Astrocyte (in vitro differentiated cells and primary cell): ENCODE measurements at regions not wholly inside any gene's neighbourhood (a gene's known extent, or its start where the extent isn't known, plus 50 kb on each side); places are given as distances from the start of the nearest gene placed in this dataset.

Experiments
- DNase-seq: peaks from one replicate; pipeline ENCODE4 v3.0.0-alpha.2; 2010; ENCODE audit warnings: low read depth
- FAIRE-seq: peaks from 2 replicates; lab custom pipeline; 2011; peaks lifted over from hg19 to GRCh38; lab: Jason Lieb, UNC
- H2AFZ ChIP-seq: 2 replicates; pipeline ENCODE4 v1.6.0; 2012; ENCODE audit warnings: low read depth, low read length, inconsistent platforms
- H3K27ac ChIP-seq: 2 replicates; pipeline ENCODE4 v1.5.1; 2011; ENCODE audit warnings: low read depth, low read length, inconsistent platforms
- H3K27me3 ChIP-seq: 2 replicates; pipeline ENCODE4 v1.6.0; 2011; ENCODE audit warnings: low read length, inconsistent platforms; ENCODE audit not compliant: insufficient read depth
- H3K36me3 ChIP-seq: 2 replicates; pipeline ENCODE4 v1.5.1; 2011; ENCODE audit warnings: low read length, inconsistent platforms; ENCODE audit not compliant: insufficient read depth
- H3K4me1 ChIP-seq: 2 replicates; pipeline ENCODE4 v1.5.1; 2011; ENCODE audit warnings: low read length, inconsistent platforms; ENCODE audit not compliant: insufficient read depth
- H3K4me2 ChIP-seq: 2 replicates; pipeline ENCODE4 v1.6.0; 2012; ENCODE audit warnings: low read length, inconsistent platforms
- H3K4me3 ChIP-seq: 2 replicates; pipeline ENCODE4 v1.5.1; 2011; ENCODE audit warnings: low read depth, mild to moderate bottlenecking, low read length, inconsistent platforms; ENCODE audit not compliant: insufficient read depth
- H3K79me2 ChIP-seq: 2 replicates; pipeline ENCODE4 v1.6.0; 2012; ENCODE audit warnings: mild to moderate bottlenecking, low read length, inconsistent platforms; ENCODE audit not compliant: insufficient read depth
- H3K9ac ChIP-seq: 2 replicates; pipeline ENCODE4 v1.6.0; 2012; ENCODE audit warnings: mild to moderate bottlenecking, low read length, inconsistent platforms
- H3K9me3 ChIP-seq: 2 replicates; pipeline ENCODE4 v1.5.1; 2012; ENCODE audit warnings: low read depth, mild to moderate bottlenecking, low read length, inconsistent platforms; ENCODE audit not compliant: insufficient read depth
- H4K20me1 ChIP-seq: 2 replicates; pipeline ENCODE4 v1.6.0; 2012; ENCODE audit warnings: low read length, inconsistent platforms; ENCODE audit not compliant: insufficient read depth
- H3K27ac Mint-ChIP-seq: one replicate; pipeline ENCODE4 v1.8.0; 2021; ENCODE audit warnings: mild to moderate bottlenecking, mixed read lengths; ENCODE audit not compliant: unreplicated experiment
- H3K27me3 Mint-ChIP-seq: one replicate; pipeline ENCODE4 v1.8.0; 2021; ENCODE audit warnings: low read depth, mixed read lengths; ENCODE audit not compliant: unreplicated experiment
- H3K36me3 Mint-ChIP-seq: one replicate; pipeline ENCODE4 v1.8.0; 2021; ENCODE audit warnings: low read depth, mixed read lengths; ENCODE audit not compliant: unreplicated experiment
- H3K4me1 Mint-ChIP-seq: one replicate; pipeline ENCODE4 v1.8.0; 2021; ENCODE audit warnings: low read depth, mixed read lengths; ENCODE audit not compliant: unreplicated experiment
- H3K4me3 Mint-ChIP-seq: one replicate; pipeline ENCODE4 v1.8.0; 2021; ENCODE audit warnings: mild to moderate bottlenecking, moderate library complexity, mixed read lengths; ENCODE audit not compliant: unreplicated experiment
- H3K9me3 Mint-ChIP-seq: one replicate; pipeline ENCODE4 v1.8.0; 2021; ENCODE audit warnings: mild to moderate bottlenecking, mixed read lengths; ENCODE audit not compliant: unreplicated experiment
- CTCF ChIP-seq: IDR thresholded peaks from 2 replicates; pipeline ENCODE4 v1.5.1; 2011; ENCODE audit warnings: low read depth, mild to moderate bottlenecking, inconsistent platforms, low read length, moderate library complexity; ENCODE audit not compliant: insufficient read depth
- EZH2 ChIP-seq: IDR thresholded peaks from 2 replicates; pipeline ENCODE4 v1.6.1; 2012; ENCODE audit warnings: mild to moderate bottlenecking, low read length, inconsistent platforms; ENCODE audit not compliant: insufficient read depth

- no peaks in the 10 kb centered on the region for H3K36me3 ChIP-seq
- Mint-ChIP-seq H3K27ac (no peak overlapping the region), H3K27me3 (peaks cover 54% of the 10 kb centered on the region), H3K9me3 (peaks cover 30% of the 10 kb centered on the region), H3K36me3 (no peaks in the 10 kb centered on the region), H3K4me3 (no peak overlapping the region), H3K4me1 (peaks cover 3% of the 10 kb centered on the region)
- peaks cover 5% of the 10 kb centered on the region for H3K9me3 ChIP-seq
- H3K27ac ChIP-seq, result no peak overlapping the region
- TF ChIP-seq CTCF (no peak), EZH2 (no peak)
- H3K9ac ChIP-seq, result no peak overlapping the region
- no peaks in the 10 kb centered on the region for H3K4me1 ChIP-seq
- H3K4me3 ChIP-seq, result no peak overlapping the region
- H3K27me3 ChIP-seq, result no peaks in the 10 kb centered on the region
- no peak overlapping the region for H2AFZ ChIP-seq
- no peaks in the 10 kb centered on the region for H4K20me1 ChIP-seq
- peak overlapping the region; percentile 15 for H3K4me2 ChIP-seq
- no peak for FAIRE-seq
- no peak for DNase-seq
- H3K79me2 ChIP-seq, result no peaks in the 10 kb centered on the region
Observed at GRCh38 chr2:71888751-71889445, 258.8 kb downstream of the CYP26B1 start.

GRCh38 chr2:71887196-71887595, 260.5 kb downstream of the CYP26B1 start:
- Histone ChIP-seq H3K9me3 (peaks cover 5% of the 10 kb centered on the region), H3K4me1 (peaks cover 12% of the 10 kb centered on the region), H3K79me2 (no peaks in the 10 kb centered on the region), H3K27ac (no peak overlapping the region), H4K20me1 (no peaks in the 10 kb centered on the region), H3K9ac (no peak overlapping the region), H3K4me3 (no peak overlapping the region), H2AFZ (no peak overlapping the region), H3K36me3 (no peaks in the 10 kb centered on the region), H3K27me3 (no peaks in the 10 kb centered on the region), H3K4me2 (no peak overlapping the region)
- FAIRE-seq (no peak), DNase-seq (no peak)
- TF ChIP-seq CTCF, result no peak
- no peak for TF ChIP-seq EZH2
- peaks cover 2% of the 10 kb centered on the region for H3K36me3 Mint-ChIP-seq
- H3K27me3 Mint-ChIP-seq, result peaks cover 48% of the 10 kb centered on the region
- peaks cover 15% of the 10 kb centered on the region for H3K4me1 Mint-ChIP-seq
- no peak overlapping the region for H3K4me3 Mint-ChIP-seq
- H3K27ac Mint-ChIP-seq, result no peak overlapping the region
- H3K9me3 Mint-ChIP-seq, result peaks cover 34% of the 10 kb centered on the region

GRCh38 chr2:71886241-71886640, 261.4 kb downstream of the CYP26B1 start:
- no peaks in the 10 kb centered on the region for H3K36me3 ChIP-seq
- FAIRE-seq, result no peak
- peaks cover 5% of the 10 kb centered on the region for H3K9me3 ChIP-seq
- peak; percentile 54 for DNase-seq
- no peaks in the 10 kb centered on the region for H4K20me1 ChIP-seq
- TF ChIP-seq CTCF (no peak), EZH2 (no peak)
- no peaks in the 10 kb centered on the region for H3K27me3 ChIP-seq
- H3K27ac Mint-ChIP-seq, result no peak overlapping the region
- no peak overlapping the region for H3K4me3 ChIP-seq
- no peak overlapping the region for H3K4me3 Mint-ChIP-seq
- no peaks in the 10 kb centered on the region for H3K79me2 ChIP-seq
- H3K27ac ChIP-seq, result no peak overlapping the region
- no peak overlapping the region for H3K9ac ChIP-seq
- H2AFZ ChIP-seq, result no peak overlapping the region
- H3K4me1 ChIP-seq, result peaks cover 14% of the 10 kb centered on the region
- peaks cover 32% of the 10 kb centered on the region for H3K9me3 Mint-ChIP-seq
- H3K4me1 Mint-ChIP-seq, result peaks cover 24% of the 10 kb centered on the region
- no peak overlapping the region for H3K4me2 ChIP-seq
- H3K36me3 Mint-ChIP-seq, result peaks cover 4% of the 10 kb centered on the region
- peaks cover 39% of the 10 kb centered on the region for H3K27me3 Mint-ChIP-seq
